ENCODE measurements at regions not wholly inside any gene's neighbourhood (a gene's known extent, or its start where the extent isn't known, plus 50 kb on each side); places are given as distances from the start of the nearest gene placed in this dataset.

GRCh38 chr16:73298562-73298961 is 250.6 kb upstream of the ZFHX3 start (continued):
- no peak for TF ChIP-seq AFF4 (CRISPR knock-in tag; IDR thresholded peaks at IDR 0.05)

GRCh38 chr16:73290258-73290657 is 242.3 kb upstream of the ZFHX3 start:
- no peak for TF ChIP-seq E2F1 (CRISPR knock-in tag; IDR thresholded peaks at IDR 0.05)
- TF ChIP-seq SP140L (CRISPR knock-in tag; IDR thresholded peaks at IDR 0.05; ENCODE audit: borderline replicate concordance) = no peak
- no peak for TF ChIP-seq ZNF350 (CRISPR knock-in tag; IDR thresholded peaks at IDR 0.05; ENCODE audit: borderline replicate concordance, low read depth)
- TF ChIP-seq ETV6 (CRISPR knock-in tag; conservative IDR thresholded peaks at IDR 0.05) = no peak
- no peak for TF ChIP-seq ZNF503 (CRISPR knock-in tag; IDR thresholded peaks at IDR 0.05)
- TF ChIP-seq HNF1B (CRISPR knock-in tag; IDR thresholded peaks at IDR 0.05) = no peak
- TF ChIP-seq SP1 (IDR thresholded peaks at IDR 0.05) = no peak
- TF ChIP-seq SP1 (CRISPR knock-in tag; IDR thresholded peaks at IDR 0.05) = no peak
- Histone ChIP-seq H3K4me2 (ENCODE audit: low read depth, low read length) (no peak overlapping the region), H3K79me2 (ENCODE audit: insufficient read depth, low read length) (no peaks in the 10 kb centered on the region), H4K20me1 (ENCODE audit: insufficient read depth, low read length) (no peaks in the 10 kb centered on the region), H3K9me3 (ENCODE audit: low read length) (no peaks in the 10 kb centered on the region), H3K4me1 (ENCODE audit: insufficient read depth, low read length) (no peaks in the 10 kb centered on the region), H3K27me3 (ENCODE audit: control insufficient read depth in 1 of 2, insufficient read depth in 2 of 2, low read length in 2 of 2) (peaks cover 8 to 46% of the 10 kb centered on the region in 2 experiments), H3K27ac (ENCODE audit: extremely low read length, insufficient read depth, low read length) (no peak overlapping the region), H3K4me3 (replicated peaks in 1 of 3; ENCODE audit: insufficient read depth in 1 of 3, low read depth in 2 of 3, low read length in 3 of 3) (no peak overlapping the region), H2AFZ (ENCODE audit: low read length) (no peak overlapping the region), H3K36me3 (replicated peaks in 1 of 2; ENCODE audit: control insufficient read depth in 1 of 2, insufficient read depth in 2 of 2, low read length in 2 of 2) (no peaks in the 10 kb centered on the region), H3K9ac (ENCODE audit: insufficient read depth, low read depth, low read length) (no peak overlapping the region)
- POLR2A ChIA-PET = no interaction called here
- FAIRE-seq (no peak), ATAC-seq (no peak), DNase-seq (ENCODE audit: low spot score) (no peak)
- intact Hi-C loops (cut with micrococcal nuclease; ENCODE audit: unreplicated experiment) (no loop called here), in situ Hi-C loops (cut with HindIII; ENCODE audit: extremely low pct_ligation_motif_present, low pct_unique_long_range_greater_than_20kb) (no loop called here)
- no TSS peak for BruUV-seq (replicated peaks)
- 0% methylated on average over 1 of the region's 1 CpG for WGBS (ENCODE audit: low lambda C conversion rate)
- CTCF ChIA-PET (ENCODE audit: low intra/inter-chr PET ratio, low total read pairs) = no interaction called here

Measured in HepG2 (cell line).